ENCODE measurements at regions not wholly inside any gene's neighbourhood (a gene's known extent, or its start where the extent isn't known, plus 50 kb on each side); places are given as distances from the start of the nearest gene placed in this dataset.
"Not testable (repeated sequence)": the region's sequence is repeated elsewhere in the genome, so short reads cannot be mapped to it uniquely, and the experiment has no call there.

- intact Hi-C loops (cut with DNase I, micrococcal nuclease) = no loop called here
Observed at GRCh38 chr9:68625559-68625958, 79.5 kb upstream of the PIP5K1B start.

GRCh38 chr9:68626526-68626925, 78.5 kb upstream of the PIP5K1B start:
- no peaks in the 10 kb centered on the region for H3K36me3 Mint-ChIP-seq (ENCODE audit: low read depth)
- H3K27ac Mint-ChIP-seq = no peak overlapping the region
- no peaks in the 10 kb centered on the region for H3K9me3 Mint-ChIP-seq (ENCODE audit: low read depth)
- DNase-seq (no peak), ATAC-seq (no peak)
- intact Hi-C loops (cut with DNase I, micrococcal nuclease) = no loop called here
- POLR2A ChIA-PET = no interaction called here
- H3K27me3 Mint-ChIP-seq = peaks cover 14% of the 10 kb centered on the region
- no peaks in the 10 kb centered on the region for H3K4me1 Mint-ChIP-seq
- H3K4me3 Mint-ChIP-seq = no peak overlapping the region
- CTCF ChIA-PET = no interaction called here

More at GRCh38 chr9:68625559-68625958, 79.5 kb upstream of the PIP5K1B start:
- peaks cover 14% of the 10 kb centered on the region for H3K27me3 Mint-ChIP-seq
- no peaks in the 10 kb centered on the region for H3K9me3 Mint-ChIP-seq (ENCODE audit: low read depth)
- ATAC-seq = no peak
- H3K4me3 Mint-ChIP-seq = no peak overlapping the region
- no peaks in the 10 kb centered on the region for H3K36me3 Mint-ChIP-seq (ENCODE audit: low read depth)
- POLR2A ChIA-PET = no interaction called here
- CTCF ChIA-PET = no interaction called here
- no peaks in the 10 kb centered on the region for H3K4me1 Mint-ChIP-seq
- no peak overlapping the region for H3K27ac Mint-ChIP-seq
- no peak for DNase-seq

GRCh38 chr9:68627104-68627503, 77.9 kb upstream of the PIP5K1B start:
- ChIA-PET CTCF (no interaction called here), POLR2A (no interaction called here)
- Mint-ChIP-seq H3K4me3 (no peak overlapping the region), H3K27ac (no peak overlapping the region), H3K27me3 (peaks cover 17% of the 10 kb centered on the region), H3K36me3 (ENCODE audit: low read depth) (no peaks in the 10 kb centered on the region), H3K9me3 (ENCODE audit: low read depth) (no peaks in the 10 kb centered on the region), H3K4me1 (no peaks in the 10 kb centered on the region)
- ATAC-seq (no peak), DNase-seq (no peak)
- intact Hi-C loops (cut with DNase I, micrococcal nuclease) = no loop called here

- H3K9me3 Mint-ChIP-seq (ENCODE audit: low read depth) = no peaks in the 10 kb centered on the region
- ChIA-PET POLR2A (no interaction called here), CTCF (no interaction called here)
Observed at GRCh38 chr9:68627594-68627993, 77.4 kb upstream of the PIP5K1B start.

GRCh38 chr9:68629042-68629441, 76.0 kb upstream of the PIP5K1B start:
- Mint-ChIP-seq H3K9me3 (ENCODE audit: low read depth) (no peaks in the 10 kb centered on the region), H3K27me3 (peaks cover 14% of the 10 kb centered on the region), H3K4me1 (no peaks in the 10 kb centered on the region), H3K27ac (no peak overlapping the region), H3K36me3 (ENCODE audit: low read depth) (no peaks in the 10 kb centered on the region), H3K4me3 (no peak overlapping the region)
- intact Hi-C loops (cut with DNase I, micrococcal nuclease) = no loop called here
- ATAC-seq (no peak), DNase-seq (no peak)
- ChIA-PET CTCF (no interaction called here), POLR2A (no interaction called here)

More at GRCh38 chr9:68627594-68627993, 77.4 kb upstream of the PIP5K1B start:
- ATAC-seq (no peak), DNase-seq (no peak)
- H3K27me3 Mint-ChIP-seq = peaks cover 17% of the 10 kb centered on the region
- H3K4me1 Mint-ChIP-seq = no peaks in the 10 kb centered on the region
- H3K4me3 Mint-ChIP-seq = no peak overlapping the region
- H3K27ac Mint-ChIP-seq = no peak overlapping the region
- intact Hi-C loops (cut with DNase I, micrococcal nuclease) = no loop called here
- H3K36me3 Mint-ChIP-seq (ENCODE audit: low read depth) = no peaks in the 10 kb centered on the region

GRCh38 chr9:68631811-68632210, 73.2 kb upstream of the PIP5K1B start:
- intact Hi-C loops (cut with DNase I, micrococcal nuclease) = no loop called here
- no peaks in the 10 kb centered on the region for H3K4me1 Mint-ChIP-seq
- H3K36me3 Mint-ChIP-seq (ENCODE audit: low read depth) = no peaks in the 10 kb centered on the region
- H3K9me3 Mint-ChIP-seq (ENCODE audit: low read depth) = no peaks in the 10 kb centered on the region
- H3K4me3 Mint-ChIP-seq = no peak overlapping the region
- POLR2A ChIA-PET = no interaction called here
- no peak for DNase-seq
- CTCF ChIA-PET = interaction anchor here (0.6 to 1.2 kb wide), 2 partner anchors 49 to 267 kb away, joined by 3 to 5 read pairs; no protein-coding TSS in a partner anchor
- H3K27ac Mint-ChIP-seq = no peak overlapping the region
- ATAC-seq = no peak
- H3K27me3 Mint-ChIP-seq = peaks cover 15% of the 10 kb centered on the region

GRCh38 chr9:68637020-68637419, 68.0 kb upstream of the PIP5K1B start:
- DNase-seq = no peak
- no peak for ATAC-seq
- no peak overlapping the region for H3K4me3 Mint-ChIP-seq
- peaks cover 8% of the 10 kb centered on the region for H3K4me1 Mint-ChIP-seq
- ChIA-PET POLR2A (no interaction called here), CTCF (interaction anchor here (0.6 to 1.7 kb wide), 2 partner anchors 54 to 178 kb away, joined by 3 to 6 read pairs; no protein-coding TSS in a partner anchor)
- H3K9me3 Mint-ChIP-seq (ENCODE audit: low read depth) = no peaks in the 10 kb centered on the region
- no peaks in the 10 kb centered on the region for H3K36me3 Mint-ChIP-seq (ENCODE audit: low read depth)
- peaks cover 7% of the 10 kb centered on the region for H3K27me3 Mint-ChIP-seq
- H3K27ac Mint-ChIP-seq = no peak overlapping the region
- intact Hi-C loops (cut with DNase I, micrococcal nuclease) = loop anchor here in 1 of 2 experiments (5.0 kb wide), 1 partner anchor 45 kb away; no protein-coding TSS in a partner anchor

GRCh38 chr9:68639261-68639660, 65.8 kb upstream of the PIP5K1B start:
- H3K4me1 Mint-ChIP-seq; H3K4me3 Mint-ChIP-seq; ATAC-seq; H3K36me3 Mint-ChIP-seq (ENCODE audit: low read depth); H3K9me3 Mint-ChIP-seq (ENCODE audit: low read depth); POLR2A ChIA-PET; H3K27ac Mint-ChIP-seq; H3K27me3 Mint-ChIP-seq; DNase-seq: not testable (repeated sequence)
- intact Hi-C loops (cut with DNase I, micrococcal nuclease) = loop anchor here in 1 of 2 experiments (5.0 kb wide), 1 partner anchor 43 kb away; no protein-coding TSS in a partner anchor
- CTCF ChIA-PET = interaction anchor here (0.8 kb wide), 1 partner anchor 23 kb away, joined by 3 read pairs; no protein-coding TSS in a partner anchor

- CTCF ChIA-PET = no interaction called here
- Mint-ChIP-seq H3K4me3 (no peak overlapping the region), H3K27me3 (peaks cover 11% of the 10 kb centered on the region), H3K4me1 (peaks cover 8% of the 10 kb centered on the region), H3K9me3 (ENCODE audit: low read depth) (no peaks in the 10 kb centered on the region), H3K36me3 (ENCODE audit: low read depth) (no peaks in the 10 kb centered on the region), H3K27ac (no peak overlapping the region)
- no peak for ATAC-seq
- POLR2A ChIA-PET = no interaction called here
- DNase-seq = no peak
- intact Hi-C loops (cut with DNase I, micrococcal nuclease) = no loop called here
Observed at GRCh38 chr9:68640421-68641089, 64.5 kb upstream of the PIP5K1B start.

GRCh38 chr9:68643901-68644809, 60.9 kb upstream of the PIP5K1B start:
- Mint-ChIP-seq H3K27ac (no peak overlapping the region), H3K36me3 (ENCODE audit: low read depth) (no peaks in the 10 kb centered on the region), H3K4me3 (no peak overlapping the region), H3K4me1 (peaks cover 8% of the 10 kb centered on the region), H3K27me3 (peaks cover 17% of the 10 kb centered on the region), H3K9me3 (ENCODE audit: low read depth) (no peaks in the 10 kb centered on the region)
- no peak for DNase-seq
- intact Hi-C loops (cut with DNase I, micrococcal nuclease) = no loop called here
- ChIA-PET POLR2A (no interaction called here), CTCF (no interaction called here)
- peak; percentile 33 for ATAC-seq

GRCh38 chr9:68644831-68645230, 60.2 kb upstream of the PIP5K1B start:
- Mint-ChIP-seq H3K27ac (no peak overlapping the region), H3K4me3 (no peak overlapping the region), H3K27me3 (peaks cover 18% of the 10 kb centered on the region), H3K36me3 (ENCODE audit: low read depth) (no peaks in the 10 kb centered on the region), H3K9me3 (ENCODE audit: low read depth) (no peaks in the 10 kb centered on the region), H3K4me1 (peaks cover 4% of the 10 kb centered on the region)
- CTCF ChIA-PET = no interaction called here
- ATAC-seq = no peak
- intact Hi-C loops (cut with DNase I, micrococcal nuclease) = no loop called here
- no peak for DNase-seq
- POLR2A ChIA-PET = no interaction called here

GRCh38 chr9:68648164-68648563, 56.9 kb upstream of the PIP5K1B start:
- H3K27me3 Mint-ChIP-seq = peaks cover 14% of the 10 kb centered on the region
- DNase-seq (no peak), ATAC-seq (no peak)
- no peak overlapping the region for H3K4me3 Mint-ChIP-seq
- intact Hi-C loops (cut with DNase I, micrococcal nuclease) = no loop called here
- H3K36me3 Mint-ChIP-seq (ENCODE audit: low read depth) = no peaks in the 10 kb centered on the region
- no peaks in the 10 kb centered on the region for H3K9me3 Mint-ChIP-seq (ENCODE audit: low read depth)
- ChIA-PET POLR2A (no interaction called here), CTCF (no interaction called here)
- H3K27ac Mint-ChIP-seq = no peak overlapping the region
- H3K4me1 Mint-ChIP-seq = peaks cover 25% of the 10 kb centered on the region
